HG02852 (cell line): ENCODE measurements at regions not wholly inside any gene's neighbourhood (a gene's known extent, or its start where the extent isn't known, plus 50 kb on each side); places are given as distances from the start of the nearest gene placed in this dataset.

Experiments
- ATAC-seq: cut with Tn5 transposase; IDR thresholded peaks from one replicate; pipeline ENCODE4 v1.9.1; 2021; ENCODE audit warnings: mild to moderate bottlenecking, moderate library complexity; ENCODE audit not compliant: unreplicated experiment

DNA sequence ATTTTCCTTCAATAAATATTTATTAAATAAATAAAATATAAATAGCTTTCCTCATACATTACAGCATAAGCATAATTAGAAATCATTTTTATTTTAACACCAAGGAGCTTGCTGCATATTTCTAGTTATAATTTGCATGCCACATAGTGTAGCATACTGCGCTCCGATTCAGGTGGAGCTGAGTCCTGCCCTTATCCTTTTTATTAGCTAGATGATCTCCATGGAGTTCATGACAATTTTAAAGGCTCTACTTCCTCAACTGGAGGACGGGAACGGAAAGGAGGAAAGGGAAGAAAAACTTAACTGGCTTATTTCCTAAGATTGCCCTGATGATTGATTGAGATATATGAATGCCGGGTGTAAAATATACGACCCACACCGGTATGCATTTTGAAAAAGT lies 385.2 kb downstream of the PLK2 start:
- no peak for ATAC-seq

DNA sequence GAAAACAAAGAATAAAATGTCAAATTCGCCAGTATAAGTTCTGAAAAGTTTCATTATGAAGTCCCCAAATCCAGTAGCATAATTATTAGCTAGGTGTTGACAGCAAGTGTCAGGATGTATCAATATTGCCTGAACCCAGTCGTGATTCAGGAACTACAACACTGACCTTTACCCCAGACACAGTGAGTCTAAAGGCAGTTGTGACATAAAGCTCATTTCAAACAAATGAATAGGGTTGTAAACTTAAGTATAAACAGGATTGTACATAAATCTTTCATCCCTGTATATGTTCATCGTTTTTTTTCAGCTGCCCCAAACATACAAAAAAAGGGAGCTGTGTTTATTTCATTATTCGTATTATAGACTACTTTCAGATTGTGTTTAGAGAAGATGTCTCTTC lies 385.7 kb downstream of the PLK2 start:
- no peak for ATAC-seq

DNA sequence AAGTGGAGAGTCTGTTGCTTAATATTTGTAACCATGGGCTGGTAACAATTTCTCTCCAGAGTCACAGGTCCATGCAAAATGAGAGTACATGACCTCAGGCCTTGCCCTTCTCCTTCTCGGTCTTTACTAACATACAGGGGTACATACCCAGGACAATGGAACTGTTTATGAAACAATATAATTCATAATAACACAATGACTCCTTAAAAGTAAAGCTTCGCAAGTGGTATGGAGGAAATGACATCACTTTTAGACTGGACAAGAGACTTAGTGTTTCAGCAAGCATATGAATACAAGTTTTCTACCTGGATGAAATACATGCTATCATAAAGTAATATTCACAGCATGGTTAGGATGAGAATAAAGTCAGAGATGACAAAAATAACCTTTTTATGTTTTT lies 386.6 kb downstream of the PLK2 start:
- ATAC-seq, result no peak

DNA sequence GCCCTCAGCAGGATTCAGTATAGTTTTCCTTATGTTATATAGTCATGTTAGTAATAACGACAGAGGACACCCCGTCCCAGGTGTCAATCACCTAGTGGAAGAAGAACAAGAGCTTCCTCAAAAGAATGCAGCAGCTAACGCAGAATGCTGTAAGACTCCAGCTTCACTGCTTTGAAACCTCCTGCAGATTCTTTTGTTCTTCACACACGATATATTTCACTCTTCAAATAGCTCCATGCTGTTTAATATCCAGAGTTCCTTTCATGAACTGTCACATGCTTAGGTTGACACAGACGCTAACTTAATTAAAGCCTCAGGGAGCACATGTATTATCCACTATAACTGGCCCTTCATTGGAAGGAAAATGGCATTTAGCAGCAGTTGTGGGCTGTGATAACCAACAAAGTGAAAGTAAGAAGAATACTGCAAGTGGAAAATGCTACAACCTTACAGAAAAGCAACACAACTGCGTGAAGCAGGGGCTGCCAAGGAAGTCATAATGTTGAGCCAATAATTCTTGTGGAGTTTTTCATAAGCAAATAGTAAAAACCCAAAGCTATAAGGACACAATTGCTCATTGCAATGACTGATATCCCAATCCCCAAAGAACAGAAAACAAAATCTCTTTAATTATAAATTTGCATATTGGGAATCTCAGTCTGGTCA lies 387.5 kb downstream of the PLK2 start:
- no peak for ATAC-seq

DNA sequence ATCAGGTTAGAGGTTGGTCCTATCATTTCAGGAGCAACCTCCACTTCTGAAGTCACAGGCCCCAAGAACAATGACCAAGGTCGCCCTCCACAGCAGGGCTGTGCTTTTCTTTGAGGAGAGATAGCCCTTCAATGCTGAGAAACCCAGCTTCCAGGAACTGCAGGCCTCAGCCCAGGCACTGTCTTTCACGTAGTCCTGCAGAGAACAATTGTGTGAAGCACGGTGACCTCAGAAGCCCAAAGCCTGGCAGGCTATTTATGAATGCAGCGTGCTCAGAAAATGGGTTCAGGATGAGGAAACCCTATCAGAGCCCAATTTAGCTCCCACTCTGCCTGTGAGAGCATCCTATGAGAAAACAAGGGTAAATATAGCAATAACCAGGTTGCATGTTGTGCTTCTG lies 388.3 kb downstream of the PLK2 start:
- no peak for ATAC-seq

DNA sequence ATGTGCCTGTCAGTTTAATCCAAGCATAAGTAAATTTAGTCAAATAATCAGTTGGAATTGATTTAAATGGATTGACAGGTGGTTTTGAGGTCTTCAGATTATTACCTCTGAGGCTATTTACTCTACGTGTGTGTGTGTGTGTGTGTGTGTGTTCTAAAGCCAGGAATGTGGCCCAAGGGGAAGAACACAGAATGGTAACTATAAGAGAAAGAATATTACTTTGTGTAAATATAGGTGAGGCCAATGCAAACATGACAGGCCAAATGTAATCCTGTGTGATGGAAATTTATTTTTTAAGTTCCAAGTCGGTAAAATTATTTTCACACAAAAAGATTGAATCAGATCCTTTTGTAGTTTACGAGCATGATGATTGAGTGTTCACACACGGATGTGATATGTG lies 390.0 kb downstream of the PLK2 start:
- no peak for ATAC-seq

DNA sequence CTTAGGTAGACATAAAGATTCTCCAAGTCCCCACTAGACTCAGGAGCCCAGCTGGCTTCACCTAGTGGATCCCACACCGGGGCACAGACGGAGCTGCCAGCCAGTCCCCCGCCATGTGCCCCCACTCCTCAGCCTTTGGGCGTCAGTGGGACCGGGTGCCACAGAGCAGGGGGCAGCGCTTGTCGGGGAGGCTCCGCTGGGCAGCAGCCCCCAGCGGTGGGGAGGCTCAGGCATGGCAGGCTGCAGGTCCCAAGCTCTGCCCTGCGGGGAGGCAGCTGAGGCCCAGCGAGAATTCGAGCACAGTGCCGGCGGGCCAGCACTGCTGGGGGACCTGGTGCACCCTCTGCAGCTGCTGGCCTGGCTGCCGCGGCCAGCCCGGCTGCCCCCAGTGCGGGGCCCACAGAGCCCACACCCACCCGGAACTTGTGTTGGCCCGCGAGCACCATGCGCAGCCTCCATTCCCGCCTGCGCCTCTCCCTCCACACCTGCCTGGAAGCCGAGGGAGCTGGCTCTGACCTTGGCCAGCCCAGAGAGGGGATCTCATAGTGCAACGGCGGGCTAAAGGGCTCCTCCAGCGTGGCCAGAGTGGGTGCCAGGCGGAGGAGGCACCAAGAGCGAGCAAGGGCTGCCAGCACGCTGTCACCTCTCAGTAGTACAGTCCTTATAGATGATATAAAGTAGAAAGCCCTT lies 390.7 kb downstream of the PLK2 start:
- ATAC-seq, result no peak

DNA sequence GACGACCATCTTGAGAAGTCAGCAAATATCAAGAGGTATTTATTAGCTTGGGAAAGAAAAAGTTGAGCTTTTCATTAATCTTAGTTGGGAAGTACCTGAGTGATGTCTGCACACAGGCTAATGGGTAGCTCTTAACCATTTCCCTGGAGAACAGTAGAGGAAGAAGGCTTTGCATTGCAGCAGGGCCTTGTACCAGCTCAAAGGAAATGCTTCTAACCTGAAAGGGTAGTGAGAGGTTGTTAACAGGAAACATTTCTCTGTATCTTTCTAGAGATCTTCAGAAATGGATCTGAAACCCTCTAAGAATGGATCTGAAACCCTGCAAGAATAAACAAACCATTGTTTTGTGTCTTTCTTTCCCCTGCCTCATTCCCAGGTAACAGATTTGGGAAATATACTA lies 393.3 kb downstream of the PLK2 start:
- ATAC-seq, result no peak

DNA sequence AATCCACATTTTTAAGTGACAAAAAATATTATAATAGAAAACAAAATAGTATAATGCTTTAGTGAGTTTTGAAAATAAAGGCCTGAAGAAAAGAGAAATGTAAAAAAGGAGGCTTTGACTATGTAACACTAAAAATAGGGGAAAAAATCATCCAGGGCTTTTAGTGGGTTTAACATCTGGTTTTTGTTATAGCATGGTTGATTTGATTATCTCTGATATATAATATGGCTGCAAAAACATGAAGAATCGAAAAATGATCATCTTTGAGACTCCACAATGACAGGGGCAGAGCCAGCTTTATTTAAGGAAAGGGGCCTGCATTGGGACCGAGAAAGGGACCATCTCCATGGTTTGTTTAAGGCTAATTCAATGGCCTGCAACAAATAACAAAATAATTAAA lies 393.8 kb downstream of the PLK2 start:
- no peak for ATAC-seq

DNA sequence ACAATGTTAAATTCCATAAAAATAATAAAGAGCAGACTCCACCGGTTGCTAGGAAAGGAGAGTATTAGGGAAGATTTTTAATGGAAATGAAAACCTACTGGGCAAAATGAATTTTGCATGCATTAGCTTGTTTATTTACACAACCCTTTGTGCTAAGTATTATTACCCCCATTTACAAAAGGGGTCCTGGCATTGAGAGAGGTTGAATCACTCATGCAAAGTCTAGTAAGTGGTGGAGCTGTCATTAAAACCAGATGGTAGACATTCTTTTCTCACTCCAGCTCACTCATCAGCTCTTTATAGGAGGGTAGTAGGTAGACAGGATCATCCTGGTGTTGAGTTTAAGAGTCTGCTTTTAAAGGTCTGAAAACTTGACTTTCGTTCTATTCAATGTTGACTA lies 395.1 kb downstream of the PLK2 start:
- no peak for ATAC-seq

DNA sequence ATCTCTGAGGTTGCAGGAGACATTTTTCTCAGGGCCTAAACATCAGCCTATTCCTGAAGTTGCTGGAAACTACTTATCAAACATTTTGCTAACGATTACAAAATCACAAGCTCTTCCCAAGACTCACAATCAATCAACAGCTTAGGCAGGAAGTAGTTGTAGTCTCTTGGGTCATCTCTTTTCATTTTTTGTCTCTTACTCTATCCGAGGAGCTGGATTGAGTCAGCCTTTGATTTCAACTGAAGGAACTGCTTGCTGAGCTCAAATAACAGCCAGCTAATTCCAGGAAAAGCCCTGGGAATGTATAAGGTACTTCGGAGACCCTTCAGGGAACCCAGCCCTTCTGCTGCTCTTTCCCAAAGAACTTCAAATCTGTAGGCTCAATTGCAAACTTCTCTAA lies 398.9 kb downstream of the PLK2 start:
- ATAC-seq, result no peak

DNA sequence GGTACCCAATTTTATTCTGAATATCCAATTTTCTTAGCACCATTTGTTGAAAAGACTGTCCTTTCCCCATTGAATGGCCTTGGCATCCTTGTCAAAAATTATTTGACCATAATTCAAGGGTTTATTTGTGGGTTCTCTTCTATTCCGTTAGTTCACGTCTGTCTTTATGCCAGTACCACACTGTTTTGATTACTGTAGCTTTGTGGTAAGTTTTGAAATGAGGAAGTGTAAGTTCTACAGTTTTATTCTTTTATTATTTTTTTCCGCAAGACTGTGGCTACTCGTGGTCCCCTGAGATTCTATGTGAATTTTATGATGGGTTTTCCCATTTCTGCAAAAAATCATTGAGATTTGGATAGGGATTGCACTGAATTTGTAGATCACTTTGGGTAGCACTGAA lies 402.6 kb downstream of the PLK2 start:
- ATAC-seq, result no peak

DNA sequence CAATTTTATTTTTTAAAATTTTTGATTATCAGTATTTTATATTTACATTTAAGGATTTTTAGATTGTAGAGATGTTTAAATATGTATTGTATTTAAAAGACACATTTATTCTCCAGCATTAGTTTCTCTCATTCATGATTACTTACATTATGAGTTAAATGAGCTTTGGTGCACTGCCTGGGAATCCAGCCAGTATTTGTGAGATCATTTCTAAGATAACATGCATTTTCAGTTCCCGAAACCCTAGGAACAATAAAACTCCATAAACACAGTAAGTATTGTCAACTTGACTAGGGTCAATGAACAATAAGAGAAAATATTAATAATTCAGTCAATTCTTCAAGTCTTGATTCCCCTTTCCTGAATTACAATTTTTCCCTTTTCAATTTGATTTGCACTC lies 403.3 kb downstream of the PLK2 start:
- no peak for ATAC-seq

DNA sequence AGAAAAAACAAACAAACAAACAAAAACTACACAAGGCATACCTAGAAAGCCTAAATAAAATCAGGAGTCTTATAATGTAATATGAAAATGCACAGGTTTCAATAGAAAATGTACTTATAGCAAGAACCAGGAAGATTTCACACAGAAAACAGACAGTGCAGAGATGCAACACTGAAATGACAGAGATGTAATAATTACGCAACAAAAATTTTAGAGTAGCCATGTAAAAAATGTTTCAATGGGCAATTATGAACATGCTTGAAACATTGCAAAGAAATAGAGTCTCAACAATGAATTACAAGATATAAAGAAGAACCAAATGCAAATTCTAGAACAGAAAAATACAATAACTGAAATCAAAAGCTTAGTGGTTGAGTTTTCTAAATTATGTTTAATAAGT lies 405.9 kb downstream of the PLK2 start:
- no peak for ATAC-seq

DNA sequence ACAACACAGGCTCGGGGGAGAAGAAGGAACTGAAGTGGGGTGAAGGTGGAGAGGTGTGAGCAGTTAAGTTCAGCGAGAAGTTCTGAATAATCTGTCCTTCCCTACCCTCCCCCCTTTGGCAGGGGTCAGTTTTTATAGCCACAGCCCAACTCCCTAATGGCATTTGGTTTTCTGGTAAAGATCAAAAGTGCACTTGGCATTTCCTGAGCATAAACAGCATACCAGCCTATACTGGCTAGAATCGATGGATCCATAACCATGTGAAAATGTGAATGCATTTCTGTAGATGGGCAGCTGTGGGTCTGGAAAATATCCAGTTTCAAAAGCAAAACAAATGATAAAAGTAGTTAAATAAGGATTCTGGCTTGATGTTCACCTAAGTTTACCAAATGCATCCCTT lies 410.9 kb downstream of the PLK2 start:
- ATAC-seq, result no peak

DNA sequence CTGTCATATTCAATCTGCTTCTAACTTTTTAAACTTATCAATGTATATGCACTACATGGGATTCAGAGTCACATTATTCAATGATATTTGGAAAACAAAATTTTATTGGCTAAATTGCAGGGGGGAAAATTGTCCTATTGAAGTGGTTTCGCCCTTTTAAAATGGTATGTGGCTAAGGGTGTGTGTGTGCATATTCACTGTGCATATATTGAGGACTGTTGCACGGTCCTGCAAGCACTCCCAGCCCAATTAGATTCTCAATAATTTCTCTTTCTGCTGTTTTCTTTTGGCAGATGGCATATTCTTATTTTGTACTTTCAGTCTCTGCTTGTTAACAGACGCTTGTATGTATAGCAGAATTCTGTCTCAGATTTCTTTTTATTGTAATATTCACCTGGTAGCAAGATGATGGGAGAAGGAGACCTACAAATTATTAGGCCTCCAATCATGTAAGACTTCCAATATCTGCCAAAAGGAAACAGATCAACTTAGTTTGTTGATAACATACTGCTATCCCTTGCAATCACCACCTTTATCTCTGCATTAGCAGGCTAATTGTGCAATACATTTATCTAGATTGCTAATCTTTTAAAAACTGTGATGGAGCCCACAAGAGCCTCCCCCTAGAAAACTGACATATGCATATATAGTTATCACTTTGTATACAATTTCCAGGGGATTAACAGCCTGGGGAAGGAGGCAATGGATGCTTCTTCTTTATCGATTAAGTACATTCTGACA lies 411.5 kb downstream of the PLK2 start:
- ATAC-seq, result no peak

DNA sequence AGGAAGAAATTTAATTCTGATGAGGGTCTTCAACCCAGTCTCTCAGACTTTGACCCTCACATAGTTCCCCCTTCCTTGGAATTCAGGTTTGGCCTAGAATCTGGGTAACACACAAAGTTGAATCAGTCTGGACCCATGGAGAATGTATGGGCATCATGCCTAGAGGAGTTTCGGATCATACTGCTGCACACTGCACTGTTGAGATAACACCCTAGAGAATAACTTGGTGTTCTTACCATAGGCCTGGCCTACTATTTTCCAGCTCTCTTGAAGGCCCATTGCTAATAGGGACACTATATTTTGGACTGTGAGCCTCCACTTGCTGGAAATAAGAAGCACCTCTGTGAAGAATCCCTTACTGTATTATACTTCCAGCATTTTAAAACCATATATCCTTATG lies 413.5 kb downstream of the PLK2 start:
- no peak for ATAC-seq

DNA sequence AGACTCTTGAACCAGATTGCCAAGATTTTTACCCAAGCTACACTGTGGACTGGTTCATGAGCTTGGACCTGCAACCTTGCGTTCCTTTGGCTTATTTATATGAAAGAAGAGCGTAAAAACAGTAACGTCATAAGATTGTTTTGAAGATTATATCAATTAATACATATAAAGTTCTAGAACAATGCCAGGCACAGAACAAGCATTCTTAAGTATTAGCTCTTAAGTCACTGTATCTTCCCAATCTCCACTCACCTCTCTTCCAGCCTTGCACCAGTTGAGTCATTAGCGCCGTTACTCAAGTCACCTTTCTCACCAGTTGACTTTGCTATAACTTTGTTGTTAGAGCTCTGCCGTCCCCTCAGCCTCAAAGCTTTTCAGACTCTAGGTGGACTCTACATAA lies 415.7 kb downstream of the PLK2 start:
- ATAC-seq, result no peak

DNA sequence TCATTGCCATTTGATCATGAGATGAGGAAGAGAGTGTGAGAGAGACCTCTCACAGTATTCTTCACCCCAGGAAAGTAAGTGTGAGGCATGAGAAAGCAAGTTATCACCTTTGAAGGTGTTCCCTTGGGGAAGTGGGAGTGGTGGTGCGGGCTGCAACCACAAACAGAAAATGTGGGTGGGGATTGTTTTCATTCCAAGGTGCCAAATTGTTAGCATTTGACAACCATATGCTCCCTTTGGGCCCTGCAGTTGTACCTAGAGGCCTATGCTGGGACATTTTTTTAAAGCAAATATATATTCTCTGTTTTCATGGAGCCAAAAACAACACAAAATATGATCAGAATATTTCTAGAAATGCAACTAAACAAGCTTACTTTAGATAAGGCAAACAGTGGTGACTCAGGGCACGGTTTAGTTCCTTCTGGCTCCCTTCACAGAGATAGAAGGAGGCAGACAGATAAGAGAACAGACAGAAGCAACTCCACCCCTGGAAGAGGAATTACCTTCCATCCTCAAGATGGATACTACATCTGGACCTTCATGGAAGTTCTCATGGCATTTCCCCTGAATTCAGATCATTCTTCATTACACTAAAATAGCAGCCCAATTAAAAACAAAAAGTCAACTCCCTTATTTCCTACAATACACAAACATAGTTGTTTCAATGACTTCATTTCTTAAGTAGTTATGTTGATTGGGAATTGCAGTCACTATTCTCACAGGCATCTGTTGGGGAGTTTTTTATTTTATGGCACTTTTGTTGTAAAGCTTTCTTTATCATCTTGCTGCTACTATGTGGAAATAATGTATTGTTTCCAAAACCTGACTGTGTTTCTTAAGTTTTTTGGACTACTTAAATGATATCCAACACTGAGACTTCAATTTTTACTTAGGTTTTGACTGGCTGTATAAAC lies 416.6 kb downstream of the PLK2 start:
- no peak for ATAC-seq

DNA sequence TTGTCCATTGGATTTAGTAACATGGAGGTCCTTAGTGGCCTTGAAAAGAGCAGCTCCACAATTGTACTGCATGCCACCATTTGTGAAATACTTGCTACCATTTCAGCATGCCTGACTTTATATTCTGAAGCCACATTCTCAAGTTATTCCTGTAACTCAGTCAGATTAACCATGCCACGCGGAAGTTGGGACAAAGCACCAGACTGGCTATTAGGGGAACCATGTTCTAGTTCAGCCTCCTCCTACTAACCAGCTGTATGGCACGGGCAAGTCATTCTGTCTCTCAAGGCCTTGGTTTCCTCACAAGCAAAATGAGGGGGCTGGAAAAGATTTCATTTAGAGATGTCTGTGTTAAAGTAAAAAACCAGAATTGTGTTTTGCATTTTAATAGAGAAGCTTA lies 418.0 kb downstream of the PLK2 start:
- ATAC-seq, result no peak

DNA sequence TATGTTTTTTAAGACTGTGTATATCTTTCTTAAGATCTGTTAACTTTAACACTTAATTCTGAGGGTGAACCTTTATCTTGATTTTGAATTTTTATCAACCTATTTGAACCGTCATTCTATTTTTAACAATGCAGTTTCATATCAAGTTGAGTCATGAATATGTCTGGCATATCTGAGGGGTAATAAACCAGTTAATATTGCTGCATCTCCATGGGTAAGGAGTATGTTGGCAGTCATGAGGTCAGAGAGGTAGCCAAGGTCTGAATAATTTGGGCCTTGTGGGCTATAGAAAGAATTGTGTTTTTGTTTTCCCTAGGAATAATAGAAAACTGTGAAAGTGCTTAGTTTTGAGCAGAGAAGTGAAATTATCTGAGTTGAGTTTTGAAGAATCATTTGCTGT lies 419.0 kb downstream of the PLK2 start:
- no peak for ATAC-seq
